ENCODE measurements at regions not wholly inside any gene's neighbourhood (a gene's known extent, or its start where the extent isn't known, plus 50 kb on each side); places are given as distances from the start of the nearest gene placed in this dataset.

GRCh38 chr1:112262316-112262715 lies 133.7 kb upstream of the CTTNBP2NL start:
- H4K20me1 ChIP-seq (ENCODE audit: low read depth, low read length), result no peaks in the 10 kb centered on the region
- no peaks in the 10 kb centered on the region for H3F3A ChIP-seq (ENCODE audit: insufficient read depth)
- no peaks in the 10 kb centered on the region for H3K27me3 ChIP-seq (ENCODE audit: low read length)
- H3K9me3 ChIP-seq (ENCODE audit: insufficient read depth, low read length), result no peaks in the 10 kb centered on the region
- H3K4me2 ChIP-seq (ENCODE audit: low read depth, low read length, poor library complexity, severe bottlenecking), result no peak overlapping the region
- no peaks in the 10 kb centered on the region for H3K9me2 ChIP-seq (replicated peaks; ENCODE audit: insufficient read depth, low read length)
- no peak overlapping the region for H3K27ac ChIP-seq (ENCODE audit: low read depth, low read length)
- TF ChIP-seq EZH2phosphoT487 (conservative IDR thresholded peaks at IDR 0.05; ENCODE audit: low read length), result no peak
- TF ChIP-seq CTCF (IDR thresholded peaks at IDR 0.05; ENCODE audit: insufficient read depth, low read length, poor library complexity, severe bottlenecking), result no peak
- no peaks in the 10 kb centered on the region for H3K79me2 ChIP-seq (ENCODE audit: insufficient read depth, low read length)
- H3K9ac ChIP-seq (ENCODE audit: low read length), result no peak overlapping the region
- no peak overlapping the region for H2AFZ ChIP-seq (ENCODE audit: low read depth, low read length, severe bottlenecking)
- no peak overlapping the region for H3K4me3 ChIP-seq (ENCODE audit: insufficient read depth, low read length, poor library complexity, severe bottlenecking)
- no peaks in the 10 kb centered on the region for H3K36me3 ChIP-seq (ENCODE audit: low read length)

- Histone ChIP-seq H3K27ac (ENCODE audit: low read depth, low read length) (no peak overlapping the region), H3K9ac (ENCODE audit: low read length) (no peak overlapping the region), H3K9me3 (ENCODE audit: insufficient read depth, low read length) (no peaks in the 10 kb centered on the region), H3K9me2 (replicated peaks; ENCODE audit: insufficient read depth, low read length) (no peaks in the 10 kb centered on the region), H3K4me2 (ENCODE audit: low read depth, low read length, poor library complexity, severe bottlenecking) (no peak overlapping the region), H2AFZ (ENCODE audit: low read depth, low read length, severe bottlenecking) (no peak overlapping the region), H3K27me3 (ENCODE audit: low read length) (no peaks in the 10 kb centered on the region), H3K4me3 (ENCODE audit: insufficient read depth, low read length, poor library complexity, severe bottlenecking) (no peak overlapping the region), H4K20me1 (ENCODE audit: low read depth, low read length) (no peaks in the 10 kb centered on the region), H3K79me2 (ENCODE audit: insufficient read depth, low read length) (no peaks in the 10 kb centered on the region), H3F3A (ENCODE audit: insufficient read depth) (no peaks in the 10 kb centered on the region), H3K36me3 (ENCODE audit: low read length) (no peaks in the 10 kb centered on the region)
- no peak for TF ChIP-seq CTCF (IDR thresholded peaks at IDR 0.05; ENCODE audit: insufficient read depth, low read length, poor library complexity, severe bottlenecking)
- no peak for TF ChIP-seq EZH2phosphoT487 (conservative IDR thresholded peaks at IDR 0.05; ENCODE audit: low read length)
Observed at GRCh38 chr1:112263042-112263441, 133.0 kb upstream of the CTTNBP2NL start.

- H2AFZ ChIP-seq (ENCODE audit: low read depth, low read length, severe bottlenecking), result no peak overlapping the region
- H3K9me2 ChIP-seq (replicated peaks; ENCODE audit: insufficient read depth, low read length), result no peaks in the 10 kb centered on the region
- H3K27ac ChIP-seq (ENCODE audit: low read depth, low read length), result no peak overlapping the region
- H3K27me3 ChIP-seq (ENCODE audit: low read length), result no peaks in the 10 kb centered on the region
- H4K20me1 ChIP-seq (ENCODE audit: low read depth, low read length), result no peaks in the 10 kb centered on the region
- no peak overlapping the region for H3K9ac ChIP-seq (ENCODE audit: low read length)
- no peak overlapping the region for H3K4me2 ChIP-seq (ENCODE audit: low read depth, low read length, poor library complexity, severe bottlenecking)
- H3K4me3 ChIP-seq (ENCODE audit: insufficient read depth, low read length, poor library complexity, severe bottlenecking), result no peak overlapping the region
- TF ChIP-seq EZH2phosphoT487 (conservative IDR thresholded peaks at IDR 0.05; ENCODE audit: low read length), result no peak
- TF ChIP-seq CTCF (IDR thresholded peaks at IDR 0.05; ENCODE audit: insufficient read depth, low read length, poor library complexity, severe bottlenecking), result no peak
- H3K9me3 ChIP-seq (ENCODE audit: insufficient read depth, low read length), result no peaks in the 10 kb centered on the region
- no peaks in the 10 kb centered on the region for H3K36me3 ChIP-seq (ENCODE audit: low read length)
- no peaks in the 10 kb centered on the region for H3F3A ChIP-seq (ENCODE audit: insufficient read depth)
- no peaks in the 10 kb centered on the region for H3K79me2 ChIP-seq (ENCODE audit: insufficient read depth, low read length)
Observed at GRCh38 chr1:112263453-112263852, 132.6 kb upstream of the CTTNBP2NL start.
